ENCODE measurements at regions not wholly inside any gene's neighbourhood (a gene's known extent, or its start where the extent isn't known, plus 50 kb on each side); places are given as distances from the start of the nearest gene placed in this dataset.
A peak's percentile ranks its signal among the peaks of the same experiment; 100 is the strongest.

- no peaks in the 10 kb centered on the region for H3K9me3 ChIP-seq (ENCODE audit: insufficient read depth, low read length)
- no peak overlapping the region for H3K4me3 ChIP-seq (ENCODE audit: insufficient read length, low read depth)
- no peak for TF ChIP-seq YY1 (IDR thresholded peaks at IDR 0.05; ENCODE audit: insufficient read depth, insufficient read length)
- no peak for TF ChIP-seq SUZ12 (IDR thresholded peaks at IDR 0.05; ENCODE audit: extremely low read depth, insufficient read depth, insufficient read length)
- TF ChIP-seq ZNF274 (IDR thresholded peaks at IDR 0.05; ENCODE audit: low read depth, low read length) = no peak
- peak; percentile 18 for DNase-seq (ENCODE audit: low read depth, low spot score)
- H3K4me1 ChIP-seq (ENCODE audit: insufficient read depth, insufficient read length) = no peaks in the 10 kb centered on the region
- no peak overlapping the region for H3K9ac ChIP-seq (ENCODE audit: insufficient read length, low read depth)
- no peaks in the 10 kb centered on the region for H3K36me3 ChIP-seq (ENCODE audit: insufficient read depth, insufficient read length, low read length)
- no peaks in the 10 kb centered on the region for H3K27me3 ChIP-seq (ENCODE audit: insufficient read depth, insufficient read length)
Measured at GRCh38 chr10:52644373-52645186, 128.0 kb downstream of the MBL2 start.

GRCh38 chr10:52645187-52645758 lies 127.3 kb downstream of the MBL2 start:
- no peaks in the 10 kb centered on the region for H3K36me3 ChIP-seq (ENCODE audit: insufficient read depth, insufficient read length, low read length)
- H3K9ac ChIP-seq (ENCODE audit: insufficient read length, low read depth) = no peak overlapping the region
- no peak for DNase-seq (ENCODE audit: low read depth, low spot score)
- H3K27me3 ChIP-seq (ENCODE audit: insufficient read depth, insufficient read length) = no peaks in the 10 kb centered on the region
- H3K4me1 ChIP-seq (ENCODE audit: insufficient read depth, insufficient read length) = no peaks in the 10 kb centered on the region
- H3K9me3 ChIP-seq (ENCODE audit: insufficient read depth, low read length) = no peaks in the 10 kb centered on the region
- H3K4me3 ChIP-seq (ENCODE audit: insufficient read length, low read depth) = no peak overlapping the region
- TF ChIP-seq YY1 (IDR thresholded peaks at IDR 0.05; ENCODE audit: insufficient read depth, insufficient read length) (no peak), SUZ12 (IDR thresholded peaks at IDR 0.05; ENCODE audit: extremely low read depth, insufficient read depth, insufficient read length) (no peak), ZNF274 (IDR thresholded peaks at IDR 0.05; ENCODE audit: low read depth, low read length) (no peak)

GRCh38 chr10:52649511-52649910 lies 123.1 kb downstream of the MBL2 start:
- H3K4me1 ChIP-seq (ENCODE audit: insufficient read depth, insufficient read length) = no peaks in the 10 kb centered on the region
- H3K4me3 ChIP-seq (ENCODE audit: insufficient read length, low read depth) = no peak overlapping the region
- TF ChIP-seq YY1 (IDR thresholded peaks at IDR 0.05; ENCODE audit: insufficient read depth, insufficient read length) (no peak), SUZ12 (IDR thresholded peaks at IDR 0.05; ENCODE audit: extremely low read depth, insufficient read depth, insufficient read length) (no peak), ZNF274 (IDR thresholded peaks at IDR 0.05; ENCODE audit: low read depth, low read length) (no peak)
- no peak for DNase-seq (ENCODE audit: low read depth, low spot score)
- H3K9ac ChIP-seq (ENCODE audit: insufficient read length, low read depth) = no peak overlapping the region
- no peaks in the 10 kb centered on the region for H3K36me3 ChIP-seq (ENCODE audit: insufficient read depth, insufficient read length, low read length)
- no peaks in the 10 kb centered on the region for H3K9me3 ChIP-seq (ENCODE audit: insufficient read depth, low read length)
- no peaks in the 10 kb centered on the region for H3K27me3 ChIP-seq (ENCODE audit: insufficient read depth, insufficient read length)

GRCh38 chr10:52650873-52651272 lies 121.7 kb downstream of the MBL2 start:
- no peak overlapping the region for H3K4me3 ChIP-seq (ENCODE audit: insufficient read length, low read depth)
- H3K9ac ChIP-seq (ENCODE audit: insufficient read length, low read depth) = no peak overlapping the region
- no peaks in the 10 kb centered on the region for H3K27me3 ChIP-seq (ENCODE audit: insufficient read depth, insufficient read length)
- no peak for DNase-seq (ENCODE audit: low read depth, low spot score)
- no peaks in the 10 kb centered on the region for H3K4me1 ChIP-seq (ENCODE audit: insufficient read depth, insufficient read length)
- H3K36me3 ChIP-seq (ENCODE audit: insufficient read depth, insufficient read length, low read length) = no peaks in the 10 kb centered on the region
- TF ChIP-seq YY1 (IDR thresholded peaks at IDR 0.05; ENCODE audit: insufficient read depth, insufficient read length) = no peak
- TF ChIP-seq ZNF274 (IDR thresholded peaks at IDR 0.05; ENCODE audit: low read depth, low read length) = no peak
- TF ChIP-seq SUZ12 (IDR thresholded peaks at IDR 0.05; ENCODE audit: extremely low read depth, insufficient read depth, insufficient read length) = no peak
- H3K9me3 ChIP-seq (ENCODE audit: insufficient read depth, low read length) = no peaks in the 10 kb centered on the region

- Histone ChIP-seq H3K36me3 (ENCODE audit: insufficient read depth, insufficient read length, low read length) (no peaks in the 10 kb centered on the region), H3K27me3 (ENCODE audit: insufficient read depth, insufficient read length) (no peaks in the 10 kb centered on the region), H3K4me1 (ENCODE audit: insufficient read depth, insufficient read length) (no peaks in the 10 kb centered on the region), H3K9ac (ENCODE audit: insufficient read length, low read depth) (no peak overlapping the region), H3K4me3 (ENCODE audit: insufficient read length, low read depth) (no peak overlapping the region), H3K9me3 (ENCODE audit: insufficient read depth, low read length) (no peaks in the 10 kb centered on the region)
- DNase-seq (ENCODE audit: low read depth, low spot score) = no peak
- no peak for TF ChIP-seq ZNF274 (IDR thresholded peaks at IDR 0.05; ENCODE audit: low read depth, low read length)
- TF ChIP-seq YY1 (IDR thresholded peaks at IDR 0.05; ENCODE audit: insufficient read depth, insufficient read length) = no peak
- no peak for TF ChIP-seq SUZ12 (IDR thresholded peaks at IDR 0.05; ENCODE audit: extremely low read depth, insufficient read depth, insufficient read length)
Measured at GRCh38 chr10:52651293-52651692, 121.3 kb downstream of the MBL2 start.

GRCh38 chr10:52652431-52653262 lies 119.9 kb downstream of the MBL2 start:
- Histone ChIP-seq H3K27me3 (ENCODE audit: insufficient read depth, insufficient read length) (no peaks in the 10 kb centered on the region), H3K4me1 (ENCODE audit: insufficient read depth, insufficient read length) (no peaks in the 10 kb centered on the region), H3K36me3 (ENCODE audit: insufficient read depth, insufficient read length, low read length) (no peaks in the 10 kb centered on the region), H3K9me3 (ENCODE audit: insufficient read depth, low read length) (no peaks in the 10 kb centered on the region), H3K9ac (ENCODE audit: insufficient read length, low read depth) (no peak overlapping the region), H3K4me3 (ENCODE audit: insufficient read length, low read depth) (no peak overlapping the region)
- TF ChIP-seq YY1 (IDR thresholded peaks at IDR 0.05; ENCODE audit: insufficient read depth, insufficient read length) (no peak), SUZ12 (IDR thresholded peaks at IDR 0.05; ENCODE audit: extremely low read depth, insufficient read depth, insufficient read length) (no peak), ZNF274 (IDR thresholded peaks at IDR 0.05; ENCODE audit: low read depth, low read length) (no peak)
- DNase-seq (ENCODE audit: low read depth, low spot score) = no peak
